Activated naive CD8-positive, alpha-beta T cell treated with anti-CD3 and anti-CD28 coated beads for 36 hours (primary cell): ENCODE measurements at regions not wholly inside any gene's neighbourhood (a gene's known extent, or its start where the extent isn't known, plus 50 kb on each side); places are given as distances from the start of the nearest gene placed in this dataset.

Experiments used
- DNase-seq: peaks from one replicate; pipeline ENCODE4 v3.0.0; 2021
- H3K27ac Mint-ChIP-seq: one replicate; pipeline ENCODE4 v1.8.0; 2022; ENCODE audit warnings: mild to moderate bottlenecking, moderate library complexity, mixed read lengths
- H3K27me3 Mint-ChIP-seq: one replicate; pipeline ENCODE4 v1.8.0; 2022; ENCODE audit warnings: mild to moderate bottlenecking, mixed read lengths
- H3K36me3 Mint-ChIP-seq: one replicate; pipeline ENCODE4 v1.8.0; 2021; ENCODE audit warnings: mild to moderate bottlenecking, mixed read lengths
- H3K4me1 Mint-ChIP-seq: one replicate; pipeline ENCODE4 v1.8.0; 2021; ENCODE audit warnings: mixed read lengths
- H3K4me3 Mint-ChIP-seq: one replicate; pipeline ENCODE4 v1.8.0; 2022; ENCODE audit warnings: mild to moderate bottlenecking, moderate library complexity, mixed read lengths
- H3K9me3 Mint-ChIP-seq: one replicate; pipeline ENCODE4 v1.8.0; 2022; ENCODE audit warnings: mixed read lengths

DNA sequence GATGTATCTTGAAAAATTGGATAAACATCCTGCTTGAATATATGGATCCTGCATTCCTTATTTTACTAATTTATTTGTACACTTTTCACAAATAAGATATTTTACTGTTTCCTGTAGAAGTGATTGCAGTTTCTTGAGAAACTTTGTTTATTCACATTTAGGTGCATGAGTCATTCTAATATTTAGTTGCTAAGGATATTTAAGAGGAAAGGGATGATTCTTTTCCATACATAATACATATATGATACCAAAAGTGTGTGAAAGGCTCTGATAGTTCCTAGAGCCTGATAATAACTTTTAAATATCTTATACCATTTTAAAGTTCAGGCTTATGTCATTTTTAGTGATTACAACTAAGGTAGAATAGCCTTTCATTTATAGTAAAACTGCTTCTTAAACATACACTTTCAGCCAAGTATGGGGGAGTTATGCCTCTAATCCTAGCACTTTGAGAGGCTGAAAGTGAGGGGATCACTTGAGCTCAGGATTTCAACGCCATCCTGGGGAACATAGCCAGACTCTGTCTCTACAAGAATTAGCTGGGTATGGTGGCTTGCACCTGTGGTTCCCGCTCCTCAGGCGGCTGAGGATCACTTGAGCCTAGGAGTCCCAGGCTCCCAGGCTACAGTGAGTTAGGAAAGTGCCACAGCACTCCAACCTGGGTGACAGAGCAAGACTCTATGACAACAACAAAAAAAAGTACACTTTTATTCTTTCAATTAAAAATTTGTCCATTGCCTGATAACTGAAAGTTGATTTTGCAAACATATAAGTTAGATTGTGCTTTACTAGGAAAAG lies 262.6 kb upstream of the LRIG3 start:
- Mint-ChIP-seq H3K27ac (no peak overlapping the region), H3K9me3 (no peaks in the 10 kb centered on the region), H3K4me3 (no peak overlapping the region), H3K36me3 (no peaks in the 10 kb centered on the region), H3K27me3 (peaks cover 17% of the 10 kb centered on the region), H3K4me1 (peaks cover 11% of the 10 kb centered on the region)
- no peak for DNase-seq

DNA sequence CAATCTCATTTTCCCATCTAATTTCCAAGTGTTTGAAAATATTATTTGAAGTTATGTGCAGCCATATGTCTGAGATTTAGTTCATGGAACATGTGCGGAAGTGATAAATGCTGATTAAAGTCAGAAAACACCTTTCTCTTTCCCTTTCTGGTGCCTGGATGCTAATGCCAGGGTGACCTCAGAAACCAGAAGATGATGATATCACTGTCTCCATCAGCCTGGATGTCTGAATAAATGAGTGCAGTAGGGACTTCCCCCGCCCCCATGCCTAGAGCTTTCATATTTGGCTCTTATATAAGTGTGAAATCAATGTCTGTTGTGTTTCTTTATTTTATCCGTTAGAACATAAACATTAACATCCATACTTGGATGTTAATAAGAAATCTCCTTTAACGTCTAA lies 261.9 kb upstream of the LRIG3 start:
- H3K36me3 Mint-ChIP-seq, result no peaks in the 10 kb centered on the region
- H3K4me1 Mint-ChIP-seq, result peaks cover 11% of the 10 kb centered on the region
- peak; percentile 56 for DNase-seq
- peaks cover 14% of the 10 kb centered on the region for H3K27me3 Mint-ChIP-seq
- no peak overlapping the region for H3K27ac Mint-ChIP-seq
- H3K4me3 Mint-ChIP-seq, result no peak overlapping the region
- no peaks in the 10 kb centered on the region for H3K9me3 Mint-ChIP-seq

DNA sequence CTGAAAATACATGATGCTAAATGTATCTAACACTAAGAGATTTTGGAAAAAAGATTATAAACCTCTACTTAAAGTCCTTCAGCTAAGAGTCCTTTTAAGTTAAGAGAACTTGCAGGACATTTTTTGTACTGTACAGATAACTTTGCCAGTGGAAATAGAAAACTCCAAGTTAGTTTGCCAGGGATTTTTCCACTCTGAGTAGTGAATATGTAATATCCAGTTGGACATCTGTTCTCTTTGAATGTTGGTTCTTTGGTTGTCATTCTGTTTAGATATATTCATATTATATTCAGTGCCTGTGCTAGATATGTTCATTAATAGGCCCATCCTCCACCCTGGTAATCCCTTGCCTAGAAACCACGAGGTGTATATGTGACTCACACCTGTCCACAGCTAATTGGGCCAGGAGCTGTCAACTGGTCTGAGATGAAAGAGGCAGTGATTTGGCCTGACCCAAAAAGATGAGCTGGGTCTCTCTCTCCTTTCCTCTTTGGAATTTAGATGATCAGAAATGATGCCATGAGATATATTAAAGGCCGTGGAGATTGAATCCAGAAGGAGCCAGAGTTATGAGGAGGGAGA lies 261.0 kb upstream of the LRIG3 start:
- DNase-seq, result no peak
- Mint-ChIP-seq H3K4me1 (peaks cover 11% of the 10 kb centered on the region), H3K4me3 (no peak overlapping the region), H3K27ac (no peak overlapping the region), H3K27me3 (peaks cover 14% of the 10 kb centered on the region), H3K9me3 (no peaks in the 10 kb centered on the region), H3K36me3 (no peaks in the 10 kb centered on the region)

DNA sequence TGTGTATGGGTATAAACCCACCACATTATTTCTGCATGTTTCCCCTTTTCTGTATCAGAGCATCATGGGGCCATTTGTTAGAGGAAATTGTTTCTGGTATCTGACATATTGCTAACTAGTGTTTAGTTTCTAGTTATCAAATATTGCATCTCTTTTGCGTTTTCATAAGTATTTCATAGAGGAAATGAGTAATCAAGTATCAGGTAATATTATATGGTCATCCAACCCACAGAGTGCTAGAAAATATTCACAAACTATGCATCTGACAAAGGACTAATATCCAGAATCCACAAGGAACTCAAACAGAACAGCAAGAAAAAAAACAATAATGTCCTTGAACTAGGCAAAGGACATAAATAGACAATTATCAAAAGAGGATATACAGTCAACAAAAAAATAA lies 258.9 kb upstream of the LRIG3 start:
- peaks cover 9% of the 10 kb centered on the region for H3K27me3 Mint-ChIP-seq
- H3K27ac Mint-ChIP-seq, result no peak overlapping the region
- H3K4me1 Mint-ChIP-seq, result peaks cover 8% of the 10 kb centered on the region
- H3K36me3 Mint-ChIP-seq, result no peaks in the 10 kb centered on the region
- H3K4me3 Mint-ChIP-seq, result no peak overlapping the region
- DNase-seq, result no peak
- peaks cover 1% of the 10 kb centered on the region for H3K9me3 Mint-ChIP-seq

DNA sequence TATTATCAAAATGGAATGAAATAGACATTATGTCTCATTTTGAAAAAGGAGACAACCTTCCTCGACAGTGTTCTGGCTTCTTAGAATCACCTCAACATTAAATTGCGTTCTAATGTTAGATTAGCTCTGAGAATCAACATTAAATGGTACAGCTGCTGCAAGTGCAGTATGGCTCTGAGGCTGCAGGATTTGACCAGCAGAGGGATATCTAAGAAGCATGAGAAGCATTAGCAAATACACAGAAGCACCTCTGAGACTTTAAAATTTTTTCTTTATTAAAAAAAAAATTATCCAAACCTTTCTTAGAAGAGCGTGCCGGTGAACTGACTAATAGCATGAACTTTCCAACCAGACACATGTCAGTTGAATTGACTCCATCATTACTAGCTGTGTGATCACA lies 253.4 kb upstream of the LRIG3 start:
- Mint-ChIP-seq H3K4me3 (no peak overlapping the region), H3K36me3 (no peaks in the 10 kb centered on the region), H3K27me3 (no peaks in the 10 kb centered on the region), H3K9me3 (peaks cover 1% of the 10 kb centered on the region), H3K4me1 (no peaks in the 10 kb centered on the region), H3K27ac (no peak overlapping the region)
- no peak for DNase-seq

DNA sequence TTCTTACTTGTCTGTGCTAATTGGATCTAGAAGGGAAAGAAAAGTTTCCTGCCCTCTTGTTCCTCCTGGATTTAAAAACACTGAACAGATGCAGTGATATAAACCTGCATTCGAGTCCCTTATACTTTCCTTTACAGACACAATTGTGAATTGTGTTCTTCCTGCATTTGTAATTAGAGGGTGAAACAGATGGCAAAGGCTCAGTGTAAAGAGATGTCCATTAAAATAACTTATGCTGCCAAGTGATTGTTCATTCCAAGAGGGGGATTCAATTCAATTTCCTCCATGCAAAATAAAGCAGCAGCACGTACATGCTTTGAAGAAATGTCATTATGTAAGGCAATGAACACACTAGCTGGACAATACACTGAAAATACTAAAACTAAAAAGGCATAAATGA lies 248.3 kb upstream of the LRIG3 start:
- Mint-ChIP-seq H3K4me3 (no peak overlapping the region), H3K9me3 (no peaks in the 10 kb centered on the region), H3K36me3 (no peaks in the 10 kb centered on the region), H3K27ac (no peak overlapping the region), H3K4me1 (no peaks in the 10 kb centered on the region), H3K27me3 (peaks cover 15% of the 10 kb centered on the region)
- no peak for DNase-seq

DNA sequence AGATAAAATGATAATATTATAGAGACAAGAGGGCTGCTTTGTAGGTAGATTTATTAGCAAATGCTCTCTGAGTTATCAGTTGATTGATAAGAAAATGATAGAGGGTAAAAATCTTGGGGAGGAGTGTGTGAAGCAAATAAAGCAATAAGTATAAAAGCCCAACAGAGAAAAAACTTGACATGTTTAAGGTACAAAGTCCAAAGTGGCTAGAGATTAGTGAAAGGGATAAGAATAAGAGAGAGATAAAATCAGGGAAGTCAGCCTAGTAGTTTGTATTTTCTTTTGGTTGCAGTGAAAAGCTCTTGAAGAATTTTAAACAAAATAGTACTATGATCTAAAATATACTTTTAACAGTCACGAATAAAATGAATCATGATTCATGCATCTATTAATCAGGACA lies 246.2 kb upstream of the LRIG3 start:
- DNase-seq, result no peak
- Mint-ChIP-seq H3K27me3 (peaks cover 15% of the 10 kb centered on the region), H3K9me3 (no peaks in the 10 kb centered on the region), H3K27ac (no peak overlapping the region), H3K4me3 (no peak overlapping the region), H3K36me3 (no peaks in the 10 kb centered on the region), H3K4me1 (no peaks in the 10 kb centered on the region)

DNA sequence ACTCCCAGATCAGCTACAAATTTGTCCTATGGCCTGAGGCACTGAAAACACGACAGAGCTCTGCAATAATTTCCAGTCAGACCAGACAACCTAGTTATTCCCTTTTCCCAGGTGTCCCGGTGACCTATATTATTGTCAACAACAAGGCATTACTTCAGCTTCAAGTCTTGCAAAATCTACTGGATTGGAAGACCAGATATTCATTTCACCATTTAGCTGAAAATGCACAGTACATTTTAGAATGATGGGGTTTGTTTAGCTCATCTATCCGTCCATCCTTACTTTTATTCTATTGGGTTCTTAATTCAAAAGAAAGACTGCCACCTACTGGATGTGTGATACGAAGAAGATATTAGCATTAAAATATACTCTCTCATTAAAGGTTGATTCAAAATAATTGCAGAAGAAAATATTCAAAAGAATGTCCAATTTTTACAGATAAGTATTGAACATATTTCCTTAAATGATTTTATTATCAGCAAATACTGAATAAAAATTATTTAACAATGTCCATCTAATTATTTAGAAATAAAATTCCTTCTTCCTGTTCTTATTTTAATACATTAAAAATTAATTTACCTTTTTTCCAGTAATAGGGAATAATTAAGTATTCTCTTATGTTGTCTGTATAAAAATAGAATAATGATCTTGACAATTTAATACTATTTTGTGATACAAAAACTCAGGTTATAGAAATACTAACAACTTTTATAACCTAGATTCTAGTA lies 244.9 kb upstream of the LRIG3 start:
- Mint-ChIP-seq H3K36me3 (no peaks in the 10 kb centered on the region), H3K4me1 (no peaks in the 10 kb centered on the region), H3K9me3 (no peaks in the 10 kb centered on the region), H3K4me3 (no peak overlapping the region), H3K27ac (no peak overlapping the region), H3K27me3 (peaks cover 15% of the 10 kb centered on the region)
- DNase-seq, result no peak

DNA sequence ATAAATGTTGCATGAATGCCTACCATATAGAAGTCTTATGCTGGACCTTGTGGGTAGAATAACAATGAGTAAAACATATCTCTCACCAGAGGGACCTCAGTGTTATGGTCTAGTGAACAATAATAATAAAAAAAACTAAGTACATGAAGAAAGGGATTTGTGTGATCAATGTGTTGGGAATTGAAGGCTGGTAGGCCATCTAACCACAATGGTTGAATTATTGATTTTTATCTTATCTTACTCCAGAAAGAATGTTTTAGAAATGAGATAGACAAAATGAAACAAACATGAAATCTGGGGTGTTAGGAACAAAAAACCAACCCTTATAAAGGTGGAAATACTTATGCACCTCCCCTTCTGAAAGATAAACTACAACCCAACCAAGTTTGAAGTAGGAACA lies 243.9 kb upstream of the LRIG3 start:
- Mint-ChIP-seq H3K27me3 (peaks cover 15% of the 10 kb centered on the region), H3K9me3 (no peaks in the 10 kb centered on the region), H3K4me3 (no peak overlapping the region), H3K27ac (no peak overlapping the region), H3K36me3 (no peaks in the 10 kb centered on the region), H3K4me1 (no peaks in the 10 kb centered on the region)
- no peak for DNase-seq

DNA sequence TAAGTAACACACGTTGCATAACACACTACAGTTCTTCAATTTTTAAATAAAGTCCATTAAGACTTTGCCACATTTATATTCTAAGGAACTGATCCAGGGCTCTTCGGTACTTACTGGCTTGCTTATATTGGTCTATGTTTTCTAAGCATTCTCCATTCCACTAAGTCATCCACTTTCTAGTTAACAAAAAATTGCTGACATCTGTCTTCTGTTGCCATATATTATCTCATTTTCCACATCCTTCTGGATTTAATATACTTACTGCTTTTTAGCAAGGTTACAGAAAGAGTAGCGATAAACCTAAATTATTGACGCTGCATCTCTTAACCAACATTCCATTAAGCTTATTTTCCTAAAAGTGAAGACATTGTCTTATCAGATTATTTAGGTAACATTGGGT lies 238.4 kb upstream of the LRIG3 start:
- H3K27me3 Mint-ChIP-seq, result no peaks in the 10 kb centered on the region
- H3K27ac Mint-ChIP-seq, result no peak overlapping the region
- H3K9me3 Mint-ChIP-seq, result peaks cover 4% of the 10 kb centered on the region

DNA sequence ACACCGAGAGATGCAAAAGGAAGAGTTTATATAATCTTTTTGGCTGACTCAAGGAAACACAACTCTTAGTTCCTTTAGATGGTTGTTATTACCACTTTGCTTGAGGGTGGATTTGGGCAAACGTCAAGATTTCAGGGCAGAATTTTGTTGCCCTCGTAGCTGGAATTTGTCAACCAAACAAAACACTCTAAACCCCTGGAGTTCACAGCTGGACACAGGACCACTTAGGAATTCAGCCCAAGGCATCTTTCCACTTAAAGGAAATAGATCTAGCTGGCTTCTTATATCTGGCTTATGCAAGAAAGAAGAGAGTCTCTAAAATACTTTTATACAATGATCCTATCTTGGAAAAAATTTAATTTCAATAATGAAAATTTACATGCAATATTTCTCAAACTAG lies 237.8 kb upstream of the LRIG3 start:
- H3K27ac Mint-ChIP-seq, result no peak overlapping the region
- no peak overlapping the region for H3K4me3 Mint-ChIP-seq
- no peaks in the 10 kb centered on the region for H3K36me3 Mint-ChIP-seq
- H3K4me1 Mint-ChIP-seq, result no peaks in the 10 kb centered on the region
- no peak for DNase-seq
- H3K9me3 Mint-ChIP-seq, result peaks cover 4% of the 10 kb centered on the region
- H3K27me3 Mint-ChIP-seq, result no peaks in the 10 kb centered on the region

More for the DNA sequence above, 238.4 kb upstream of the LRIG3 start:
- no peak for DNase-seq
- Mint-ChIP-seq H3K36me3 (no peaks in the 10 kb centered on the region), H3K4me3 (no peak overlapping the region), H3K4me1 (no peaks in the 10 kb centered on the region)

DNA sequence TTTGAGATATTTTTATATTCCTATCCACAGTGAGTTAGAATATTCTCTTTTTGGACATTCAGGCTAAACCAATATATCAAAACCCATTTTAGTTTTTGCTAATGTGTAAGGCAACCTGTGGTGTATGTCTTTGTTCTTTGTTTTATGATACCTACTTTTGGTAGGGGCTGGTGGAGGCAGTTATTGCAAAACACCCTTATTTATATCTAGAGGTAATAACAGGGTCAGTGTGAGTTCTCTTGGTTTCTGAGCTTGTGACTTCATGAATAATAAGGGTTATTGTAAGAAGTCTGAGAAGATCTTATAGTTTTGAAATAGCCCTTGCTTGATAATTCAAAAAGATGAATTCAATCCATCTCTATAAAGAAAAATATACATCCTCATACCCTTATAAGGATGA lies 235.1 kb upstream of the LRIG3 start:
- Mint-ChIP-seq H3K36me3 (no peaks in the 10 kb centered on the region), H3K4me3 (no peak overlapping the region), H3K4me1 (no peaks in the 10 kb centered on the region), H3K9me3 (peaks cover 4% of the 10 kb centered on the region), H3K27me3 (no peaks in the 10 kb centered on the region), H3K27ac (no peak overlapping the region)
- DNase-seq, result no peak

DNA sequence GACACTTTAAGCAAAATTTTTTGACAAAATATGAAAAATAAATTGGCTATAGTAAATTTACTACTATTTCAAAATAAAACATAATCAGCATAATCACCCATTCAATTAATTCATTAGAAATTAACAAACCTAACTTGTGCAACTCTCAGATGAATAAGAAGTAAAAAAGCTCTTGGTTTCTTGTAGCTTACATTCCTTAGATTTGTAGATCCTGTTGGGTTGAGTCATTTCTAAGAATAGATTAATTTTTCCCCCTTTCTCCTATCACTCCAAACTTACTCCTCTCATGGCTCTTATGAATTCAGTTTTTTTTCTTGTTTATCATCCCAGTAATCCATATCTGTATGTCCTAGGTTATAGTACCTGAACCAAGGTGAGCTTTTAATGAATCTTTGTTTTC lies 230.9 kb upstream of the LRIG3 start:
- Mint-ChIP-seq H3K9me3 (peaks cover 5% of the 10 kb centered on the region), H3K27ac (no peak overlapping the region), H3K4me3 (no peak overlapping the region), H3K27me3 (no peaks in the 10 kb centered on the region), H3K4me1 (no peaks in the 10 kb centered on the region), H3K36me3 (no peaks in the 10 kb centered on the region)
- DNase-seq, result no peak

DNA sequence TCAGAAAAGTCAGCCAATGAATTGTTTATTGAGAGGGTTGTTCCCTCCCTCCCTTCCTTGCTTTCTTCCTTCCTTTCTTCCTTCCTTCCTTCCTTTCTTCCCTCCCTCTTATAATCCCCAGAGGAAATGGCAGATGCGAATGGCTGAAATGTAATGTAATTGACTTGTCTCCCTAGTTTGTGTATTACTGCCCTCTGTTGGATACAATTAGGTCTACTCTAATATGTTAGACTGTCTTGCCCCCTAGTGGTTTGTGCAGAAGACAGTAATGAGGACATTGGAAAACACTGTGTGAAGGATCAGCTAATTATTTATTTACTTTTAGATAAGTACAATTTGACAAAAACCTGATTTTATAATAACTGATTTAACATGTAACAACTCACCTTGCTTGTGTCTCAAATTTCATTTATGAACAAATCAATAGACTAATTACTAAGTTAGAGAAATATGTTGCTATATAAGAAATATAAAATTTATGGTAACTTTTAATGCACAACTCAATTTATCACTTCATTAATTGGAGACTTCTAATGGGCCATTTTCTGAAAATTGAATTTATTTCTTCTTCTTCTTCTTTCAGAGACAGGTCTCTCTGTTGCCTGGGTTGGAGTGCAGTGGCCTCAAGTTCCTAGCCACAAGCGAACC lies 229.8 kb upstream of the LRIG3 start:
- Mint-ChIP-seq H3K9me3 (peaks cover 3% of the 10 kb centered on the region), H3K27ac (no peak overlapping the region), H3K27me3 (no peaks in the 10 kb centered on the region), H3K36me3 (no peaks in the 10 kb centered on the region), H3K4me3 (no peak overlapping the region), H3K4me1 (no peaks in the 10 kb centered on the region)
- no peak for DNase-seq

DNA sequence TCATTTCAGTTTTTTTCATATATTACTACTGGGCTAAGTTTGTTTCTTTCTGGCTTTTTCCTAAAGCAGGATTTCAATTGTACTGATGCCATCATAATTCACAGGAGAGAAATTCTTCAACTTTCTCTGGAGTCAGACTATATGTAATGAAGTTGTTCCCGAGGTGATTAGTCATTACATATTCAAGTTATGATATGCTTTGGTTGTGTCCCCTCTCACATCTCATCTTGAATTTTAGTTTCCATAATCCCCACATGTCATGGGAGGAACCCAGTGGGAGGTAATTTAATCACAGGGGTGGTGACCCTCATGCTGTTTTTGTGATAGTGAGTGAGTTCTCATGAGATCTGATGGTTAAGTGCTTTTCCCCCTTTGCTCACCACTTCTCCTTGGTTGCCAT lies 227.5 kb upstream of the LRIG3 start:
- H3K27me3 Mint-ChIP-seq, result no peaks in the 10 kb centered on the region
- H3K4me3 Mint-ChIP-seq, result no peak overlapping the region
- H3K4me1 Mint-ChIP-seq, result no peaks in the 10 kb centered on the region

More for the DNA sequence above, 227.5 kb upstream of the LRIG3 start:
- DNase-seq, result no peak
- H3K9me3 Mint-ChIP-seq, result peaks cover 1% of the 10 kb centered on the region
- H3K36me3 Mint-ChIP-seq, result no peaks in the 10 kb centered on the region
- H3K27ac Mint-ChIP-seq, result no peak overlapping the region
